Neural progenitor cell (in vitro differentiated cells): ENCODE measurements at regions not wholly inside any gene's neighbourhood (a gene's known extent, or its start where the extent isn't known, plus 50 kb on each side); places are given as distances from the start of the nearest gene placed in this dataset.

ENCODE experiments used
- DNase-seq: peaks from one replicate; pipeline ENCODE4 v3.0.0-alpha.2; 2016; ENCODE audit warnings: low spot score
- H2AFZ ChIP-seq: fragments of 200-600 bp; sonication (generic); replicated peaks from 2 replicates; pipeline ENCODE4 v1.6.1; 2016; ENCODE audit warnings: antibody characterized with exemption
- H3F3A ChIP-seq: fragments of 200-600 bp; sonication (generic); 2 replicates; pipeline ENCODE4 v1.6.1; 2016; ENCODE audit warnings: antibody characterized with exemption, low read depth
- H3K27ac ChIP-seq: fragments of 200-600 bp; sonication (generic); 2 replicates; pipeline ENCODE4 v1.5.1; 2016; ENCODE audit warnings: mild to moderate bottlenecking
- H3K27me3 ChIP-seq: fragments of 200-600 bp; sonication (generic); 2 replicates; pipeline ENCODE4 v1.6.1; 2016; ENCODE audit warnings: mild to moderate bottlenecking, moderate library complexity
- H3K36me3 ChIP-seq: fragments of 200-600 bp; sonication (generic); 2 replicates; pipeline ENCODE4 v1.5.1; 2016
- H3K4me1 ChIP-seq: fragments of 200-600 bp; sonication (generic); 2 replicates; pipeline ENCODE4 v1.6.1; 2016; ENCODE audit warnings: mixed run types
- H3K4me2 ChIP-seq: fragments of 200-600 bp; sonication (generic); 2 replicates; pipeline ENCODE4 v1.6.1; 2016
- H3K4me3 ChIP-seq: fragments of 200-600 bp; sonication (generic); 2 replicates; pipeline ENCODE4 v1.5.1; 2016
- H3K79me2 ChIP-seq: fragments of 200-600 bp; sonication (generic); 2 replicates; pipeline ENCODE4 v1.6.1; 2016; ENCODE audit warnings: low read depth
- H3K9ac ChIP-seq: fragments of 200-600 bp; sonication (generic); 2 replicates; pipeline ENCODE4 v1.6.1; 2016
- H3K9me3 ChIP-seq: fragments of 200-600 bp; sonication (generic); 2 replicates; pipeline ENCODE4 v1.5.1; 2016; ENCODE audit warnings: low read depth
- H4K20me1 ChIP-seq: fragments of 200-600 bp; sonication (generic); 2 replicates; pipeline ENCODE4 v1.6.1; 2016; ENCODE audit warnings: low read depth
- H3K27ac Mint-ChIP-seq: 3 replicates; pipeline ENCODE4 v1.8.0; 2021; ENCODE audit warnings: mixed read lengths
- H3K27me3 Mint-ChIP-seq: 2 replicates; pipeline ENCODE4 v1.8.0; 2022; ENCODE audit warnings: low read depth, mild to moderate bottlenecking, inconsistent platforms, moderate library complexity, mixed read lengths; ENCODE audit not compliant: insufficient read depth
- H3K36me3 Mint-ChIP-seq: 3 replicates; pipeline ENCODE4 v1.8.0; 2021; ENCODE audit warnings: mixed read lengths
- H3K4me1 Mint-ChIP-seq: 3 replicates; pipeline ENCODE4 v1.8.0; 2021; ENCODE audit warnings: mixed read lengths
- H3K4me3 Mint-ChIP-seq: 3 replicates; pipeline ENCODE4 v1.8.0; 2021; ENCODE audit warnings: mild to moderate bottlenecking, moderate library complexity, mixed read lengths
- H3K9me3 Mint-ChIP-seq: 3 replicates; pipeline ENCODE4 v1.8.0; 2020; ENCODE audit warnings: mixed read lengths
- CTCF ChIP-seq: fragments of 200-600 bp; sonication (generic); IDR thresholded peaks from 2 replicates; pipeline ENCODE4 v1.5.1; 2017; ENCODE audit warnings: antibody characterized with exemption, mild to moderate bottlenecking
- EZH2 ChIP-seq: fragments of 200-600 bp; sonication (generic); IDR thresholded peaks from 2 replicates; pipeline ENCODE4 v1.6.1; 2017; ENCODE audit warnings: antibody characterized with exemption, mild to moderate bottlenecking, moderate library complexity
- EZH2phosphoT487 ChIP-seq: fragments of 200-600 bp; sonication (generic); IDR thresholded peaks from 2 replicates; pipeline ENCODE4 v1.6.1; 2017; ENCODE audit warnings: antibody characterized with exemption

- Histone ChIP-seq H3K79me2 (no peaks in the 10 kb centered on the region), H3K27me3 (no peaks in the 10 kb centered on the region), H3K36me3 (no peaks in the 10 kb centered on the region), H4K20me1 (no peaks in the 10 kb centered on the region), H3K4me2 (no peak overlapping the region), H3K4me1 (no peaks in the 10 kb centered on the region), H2AFZ (no peak overlapping the region), H3F3A (no peaks in the 10 kb centered on the region), H3K4me3 (no peak overlapping the region), H3K27ac (no peak overlapping the region), H3K9me3 (no peaks in the 10 kb centered on the region), H3K9ac (no peak overlapping the region)
- H3K9me3 Mint-ChIP-seq = peaks cover 3% of the 10 kb centered on the region
- no peaks in the 10 kb centered on the region for H3K36me3 Mint-ChIP-seq
- DNase-seq = no peak
- H3K27ac Mint-ChIP-seq = no peak overlapping the region
- H3K4me3 Mint-ChIP-seq = no peak overlapping the region
- no peaks in the 10 kb centered on the region for H3K4me1 Mint-ChIP-seq
- peaks cover 5% of the 10 kb centered on the region for H3K27me3 Mint-ChIP-seq
- no peak for TF ChIP-seq CTCF
- no peak for TF ChIP-seq EZH2
These were observed 77.1 kb upstream of the TNR start for GRCh38 chr1:175820456-175821025.

GRCh38 chr1:175818929-175819328 lies 75.5 kb upstream of the TNR start:
- H3K79me2 ChIP-seq = no peaks in the 10 kb centered on the region
- Mint-ChIP-seq H3K4me1 (no peaks in the 10 kb centered on the region), H3K4me3 (no peak overlapping the region), H3K9me3 (peaks cover 3% of the 10 kb centered on the region), H3K36me3 (no peaks in the 10 kb centered on the region), H3K27ac (no peak overlapping the region), H3K27me3 (peaks cover 5% of the 10 kb centered on the region)
- no peaks in the 10 kb centered on the region for H3K27me3 ChIP-seq
- H3K36me3 ChIP-seq = no peaks in the 10 kb centered on the region
- TF ChIP-seq EZH2phosphoT487 (no peak), EZH2 (no peak), CTCF (no peak)
- no peaks in the 10 kb centered on the region for H4K20me1 ChIP-seq
- no peak overlapping the region for H3K27ac ChIP-seq
- DNase-seq = no peak
- no peak overlapping the region for H2AFZ ChIP-seq
- no peak overlapping the region for H3K9ac ChIP-seq
- no peak overlapping the region for H3K4me3 ChIP-seq
- no peaks in the 10 kb centered on the region for H3F3A ChIP-seq
- no peaks in the 10 kb centered on the region for H3K4me1 ChIP-seq
- H3K4me2 ChIP-seq = no peak overlapping the region
- no peaks in the 10 kb centered on the region for H3K9me3 ChIP-seq

- H3K36me3 Mint-ChIP-seq = no peaks in the 10 kb centered on the region
- Histone ChIP-seq H3K9ac (no peak overlapping the region), H3K9me3 (no peaks in the 10 kb centered on the region), H3K36me3 (no peaks in the 10 kb centered on the region), H3K4me2 (no peak overlapping the region), H2AFZ (no peak overlapping the region), H3K27me3 (no peaks in the 10 kb centered on the region), H3F3A (no peaks in the 10 kb centered on the region), H3K79me2 (no peaks in the 10 kb centered on the region), H3K4me3 (no peak overlapping the region), H4K20me1 (no peaks in the 10 kb centered on the region), H3K4me1 (no peaks in the 10 kb centered on the region), H3K27ac (no peak overlapping the region)
- no peaks in the 10 kb centered on the region for H3K4me1 Mint-ChIP-seq
- TF ChIP-seq EZH2 (no peak), EZH2phosphoT487 (no peak), CTCF (no peak)
- no peak overlapping the region for H3K4me3 Mint-ChIP-seq
- H3K27ac Mint-ChIP-seq = no peak overlapping the region
- H3K9me3 Mint-ChIP-seq = peaks cover 3% of the 10 kb centered on the region
- DNase-seq = no peak
- H3K27me3 Mint-ChIP-seq = peaks cover 5% of the 10 kb centered on the region
These were observed 74.0 kb upstream of the TNR start for GRCh38 chr1:175817445-175817844.
